ENCODE measurements at regions not wholly inside any gene's neighbourhood (a gene's known extent, or its start where the extent isn't known, plus 50 kb on each side); places are given as distances from the start of the nearest gene placed in this dataset.
"Not testable (repeated sequence)": the region's sequence is repeated elsewhere in the genome, so short reads cannot be mapped to it uniquely, and the experiment has no call there.

DNA sequence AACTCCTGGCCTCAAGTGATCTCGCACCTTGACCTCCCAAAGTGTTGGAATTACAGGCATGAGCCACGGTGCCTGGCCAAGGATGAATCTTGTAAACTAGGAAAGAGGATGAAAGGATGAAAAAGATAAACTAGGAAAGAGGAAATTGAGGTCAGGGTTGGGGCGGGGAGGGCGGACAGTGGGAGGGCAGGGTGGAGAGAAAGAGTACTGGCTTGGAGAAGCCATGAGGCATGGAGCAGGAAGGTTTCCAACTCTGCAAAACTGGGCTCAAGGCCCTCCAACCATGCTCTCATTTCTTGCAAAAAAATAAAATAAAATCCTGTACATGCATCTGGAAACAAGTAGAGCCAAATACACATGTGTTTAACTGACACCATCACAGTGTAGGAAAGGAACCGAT is 256.6 kb upstream of the SGK1 start:
- H3K4me3 Mint-ChIP-seq, result no peak overlapping the region
- DNase-seq, result no peak
- H3K4me1 Mint-ChIP-seq (ENCODE audit: low read depth), result no peaks in the 10 kb centered on the region; the same call in 1 of the 2 replicates
- no peak overlapping the region for H3K27ac Mint-ChIP-seq
- H3K36me3 Mint-ChIP-seq (ENCODE audit: low read depth), result peaks cover 11% of the 10 kb centered on the region; the same call in 1 of the 2 replicates
- peaks cover 4% of the 10 kb centered on the region; the same call in 1 of the 2 replicates for H3K27me3 Mint-ChIP-seq (ENCODE audit: insufficient read depth)
- TF ChIP-seq, protein P1, sequence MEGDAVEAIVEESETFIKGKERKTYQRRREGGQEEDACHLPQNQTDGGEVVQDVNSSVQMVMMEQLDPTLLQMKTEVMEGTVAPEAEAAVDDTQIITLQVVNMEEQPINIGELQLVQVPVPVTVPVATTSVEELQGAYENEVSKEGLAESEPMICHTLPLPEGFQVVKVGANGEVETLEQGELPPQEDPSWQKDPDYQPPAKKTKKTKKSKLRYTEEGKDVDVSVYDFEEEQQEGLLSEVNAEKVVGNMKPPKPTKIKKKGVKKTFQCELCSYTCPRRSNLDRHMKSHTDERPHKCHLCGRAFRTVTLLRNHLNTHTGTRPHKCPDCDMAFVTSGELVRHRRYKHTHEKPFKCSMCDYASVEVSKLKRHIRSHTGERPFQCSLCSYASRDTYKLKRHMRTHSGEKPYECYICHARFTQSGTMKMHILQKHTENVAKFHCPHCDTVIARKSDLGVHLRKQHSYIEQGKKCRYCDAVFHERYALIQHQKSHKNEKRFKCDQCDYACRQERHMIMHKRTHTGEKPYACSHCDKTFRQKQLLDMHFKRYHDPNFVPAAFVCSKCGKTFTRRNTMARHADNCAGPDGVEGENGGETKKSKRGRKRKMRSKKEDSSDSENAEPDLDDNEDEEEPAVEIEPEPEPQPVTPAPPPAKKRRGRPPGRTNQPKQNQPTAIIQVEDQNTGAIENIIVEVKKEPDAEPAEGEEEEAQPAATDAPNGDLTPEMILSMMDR (IDR thresholded peaks at IDR 0.05), result no peak
- no peaks in the 10 kb centered on the region for H3K9me3 Mint-ChIP-seq

DNA sequence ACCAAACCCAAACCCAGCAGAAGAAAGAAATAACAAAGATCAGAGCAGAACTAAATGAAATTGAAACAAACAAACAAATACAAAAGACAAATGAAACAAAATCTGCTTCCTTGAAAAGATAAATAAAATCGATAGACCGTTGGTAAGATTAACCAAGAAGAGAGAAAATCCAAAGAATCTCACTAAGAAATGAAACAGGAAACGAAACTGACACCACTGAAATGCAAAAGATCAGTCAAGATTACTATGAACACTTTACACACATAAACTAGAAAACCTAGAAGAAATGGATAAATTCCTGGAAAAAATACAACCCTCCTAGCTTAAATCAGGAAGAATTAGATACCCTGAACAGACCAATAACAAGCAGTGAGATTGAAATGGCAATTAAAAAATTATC is 252.1 kb upstream of the SGK1 start:
- not testable (repeated sequence) for DNase-seq; H3K9me3 Mint-ChIP-seq; H3K4me1 Mint-ChIP-seq (ENCODE audit: low read depth); H3K4me3 Mint-ChIP-seq; H3K27ac Mint-ChIP-seq; H3K27me3 Mint-ChIP-seq (ENCODE audit: insufficient read depth)
- H3K36me3 Mint-ChIP-seq (ENCODE audit: low read depth), result peaks cover 11% of the 10 kb centered on the region; the same call in 1 of the 2 replicates

DNA sequence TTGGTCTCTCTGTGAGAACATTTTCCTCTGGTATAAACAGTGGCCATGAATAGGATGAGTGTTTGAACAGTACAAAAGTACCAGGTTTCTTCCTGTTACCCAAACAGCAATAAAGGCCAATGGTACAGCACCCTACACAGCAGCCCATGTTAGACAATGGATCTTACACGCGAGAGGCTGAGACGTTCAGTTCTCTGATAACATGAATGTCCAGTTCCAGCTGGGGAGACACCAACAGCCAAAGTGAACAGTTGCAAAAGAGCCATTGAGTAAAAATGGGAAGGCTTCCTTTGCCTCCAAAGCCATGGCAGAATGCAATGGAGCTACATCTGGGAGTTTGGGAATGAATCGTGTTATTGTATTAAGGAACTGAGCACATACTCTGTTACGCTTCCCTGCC is 246.8 kb upstream of the SGK1 start:
- peaks cover 3% of the 10 kb centered on the region; the same call in 1 of the 2 replicates for H3K27me3 Mint-ChIP-seq (ENCODE audit: insufficient read depth)
- H3K4me1 Mint-ChIP-seq (ENCODE audit: low read depth), result no peaks in the 10 kb centered on the region; the same call in 1 of the 2 replicates
- TF ChIP-seq, protein P1 (IDR thresholded peaks at IDR 0.05), result no peak
- H3K4me3 Mint-ChIP-seq, result no peak overlapping the region
- no peaks in the 10 kb centered on the region for H3K36me3 Mint-ChIP-seq (ENCODE audit: low read depth)
- no peaks in the 10 kb centered on the region for H3K9me3 Mint-ChIP-seq
- DNase-seq, result no peak
- H3K27ac Mint-ChIP-seq, result no peak overlapping the region

DNA sequence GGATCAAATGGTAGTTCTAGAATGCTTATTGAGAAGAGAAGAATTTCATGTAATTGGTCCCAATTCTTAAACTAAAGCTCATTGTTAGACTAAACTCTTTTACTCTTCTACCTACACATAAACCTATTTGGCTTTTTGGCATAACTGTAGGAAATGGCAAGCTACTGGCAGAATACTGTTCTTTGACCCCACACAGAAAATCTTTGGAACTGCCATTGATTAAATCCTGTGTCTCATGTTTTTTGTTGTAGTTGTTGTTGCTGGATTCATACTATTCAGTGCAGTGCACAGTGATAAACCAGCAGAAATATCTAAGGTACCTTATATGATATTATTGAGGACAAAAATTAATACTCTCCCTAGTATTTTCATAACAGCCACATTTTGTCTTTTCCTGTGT is 242.1 kb upstream of the SGK1 start:
- H3K36me3 Mint-ChIP-seq (ENCODE audit: low read depth), result 0 out of 2 replicates have a peak, but pooled peaks cover 4% of the 10 kb centered on the region

DNA sequence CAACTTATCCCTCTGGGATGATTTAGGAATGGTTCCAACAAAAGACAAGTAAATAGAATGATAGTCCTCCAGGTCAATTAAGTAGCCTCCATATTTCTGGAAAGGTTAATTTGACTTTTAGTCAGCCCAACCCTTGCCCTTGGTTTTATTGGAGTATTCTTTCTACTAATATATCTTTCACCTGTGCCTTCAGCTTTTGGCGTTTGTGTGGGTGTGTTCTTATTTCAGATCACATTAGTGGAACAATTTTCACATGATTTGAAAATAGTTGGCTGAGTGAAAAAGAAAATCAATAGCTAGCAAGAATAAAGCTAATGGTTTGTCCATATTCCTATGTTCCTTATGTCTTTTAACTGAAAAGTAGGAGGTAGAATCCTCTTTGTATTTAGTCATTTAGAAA is 239.6 kb upstream of the SGK1 start:
- Mint-ChIP-seq H3K27ac (no peak overlapping the region), H3K4me3 (no peak overlapping the region), H3K4me1 (ENCODE audit: low read depth) (peaks cover 24% of the 10 kb centered on the region), H3K9me3 (no peaks in the 10 kb centered on the region), H3K36me3 (ENCODE audit: low read depth) (0 out of 2 replicates have a peak, but pooled peaks cover 4% of the 10 kb centered on the region), H3K27me3 (ENCODE audit: insufficient read depth) (no peaks in the 10 kb centered on the region)
- TF ChIP-seq, protein P1 (IDR thresholded peaks at IDR 0.05), result no peak
- no peak for DNase-seq

More for the DNA sequence above, 242.1 kb upstream of the SGK1 start:
- Mint-ChIP-seq H3K27ac (no peak overlapping the region), H3K4me3 (no peak overlapping the region), H3K27me3 (ENCODE audit: insufficient read depth) (peaks cover 3% of the 10 kb centered on the region; the same call in 1 of the 2 replicates), H3K4me1 (ENCODE audit: low read depth) (no peaks in the 10 kb centered on the region), H3K9me3 (no peaks in the 10 kb centered on the region)
- DNase-seq, result no peak
- TF ChIP-seq, protein P1 (IDR thresholded peaks at IDR 0.05), result no peak

DNA sequence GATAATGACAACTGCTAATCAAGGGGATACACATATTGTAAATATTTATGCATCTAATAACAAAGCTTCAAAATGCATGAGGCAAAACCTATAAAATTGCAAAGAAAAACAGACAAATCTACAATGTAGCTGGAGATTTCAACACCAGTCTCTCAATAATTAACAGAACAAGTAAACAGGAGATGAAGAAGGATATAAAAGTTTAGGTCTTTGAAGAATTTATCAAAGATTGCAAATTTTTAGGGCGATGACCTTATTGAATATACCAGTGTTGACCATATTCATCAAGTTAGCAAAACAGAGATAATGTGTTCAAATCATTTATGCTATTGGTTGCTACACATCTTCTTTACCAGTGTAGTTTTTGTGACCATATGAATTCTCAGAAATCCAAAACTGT is 237.8 kb upstream of the SGK1 start:
- DNase-seq, result no peak
- 0 out of 2 replicates have a peak, but pooled peaks cover 4% of the 10 kb centered on the region for H3K36me3 Mint-ChIP-seq (ENCODE audit: low read depth)
- no peaks in the 10 kb centered on the region for H3K9me3 Mint-ChIP-seq
- no peak overlapping the region for H3K27ac Mint-ChIP-seq
- TF ChIP-seq, protein P1 (IDR thresholded peaks at IDR 0.05), result no peak
- peaks cover 43% of the 10 kb centered on the region for H3K4me1 Mint-ChIP-seq (ENCODE audit: low read depth)
- H3K27me3 Mint-ChIP-seq (ENCODE audit: insufficient read depth), result no peaks in the 10 kb centered on the region
- H3K4me3 Mint-ChIP-seq, result no peak overlapping the region

Measured in HFFc6 (cell line).